ENCODE measurements at regions not wholly inside any gene's neighbourhood (a gene's known extent, or its start where the extent isn't known, plus 50 kb on each side); places are given as distances from the start of the nearest gene placed in this dataset.

- DNase-seq: no peak
Observed at GRCh38 chr4:163582703-163583102, 88.2 kb downstream of the TMA16 start.

GRCh38 chr4:163587867-163588266 is 93.4 kb downstream of the TMA16 start:
- peak; percentile 17 for DNase-seq

- no peak for DNase-seq
Observed at GRCh38 chr4:163588532-163588931, 94.0 kb downstream of the TMA16 start.

- no peak for DNase-seq
Observed at GRCh38 chr4:163590103-163590502, 95.6 kb downstream of the TMA16 start.

GRCh38 chr4:163590619-163591264 is 96.3 kb downstream of the TMA16 start:
- DNase-seq: no peak

- no peak for DNase-seq
Observed at GRCh38 chr4:163591614-163592020, 97.1 kb downstream of the TMA16 start.

GRCh38 chr4:163592212-163592611 is 97.7 kb downstream of the TMA16 start:
- DNase-seq: no peak

- DNase-seq: no peak
Observed at GRCh38 chr4:163595580-163595979, 101.1 kb downstream of the TMA16 start.

GRCh38 chr4:163598028-163598427 is 103.5 kb downstream of the TMA16 start:
- DNase-seq: no peak

- DNase-seq: no peak
Observed at GRCh38 chr4:163598489-163598888, 104.0 kb downstream of the TMA16 start.

- DNase-seq: no peak
Observed at GRCh38 chr4:163600727-163601126, 106.2 kb downstream of the TMA16 start.

- DNase-seq: no peak
Observed at GRCh38 chr4:163603257-163603656, 108.8 kb downstream of the TMA16 start.

GRCh38 chr4:163606896-163607691 is 112.6 kb downstream of the TMA16 start:
- DNase-seq: no peak

GRCh38 chr4:163609019-163609418 is 114.5 kb downstream of the TMA16 start:
- no peak for DNase-seq

- DNase-seq: no peak
Observed at GRCh38 chr4:163610648-163611047, 116.2 kb downstream of the TMA16 start.

- no peak for DNase-seq
Observed at GRCh38 chr4:163611182-163611581, 116.7 kb downstream of the TMA16 start.

GRCh38 chr4:163611784-163612445 is 117.4 kb downstream of the TMA16 start:
- no peak for DNase-seq

GRCh38 chr4:163612762-163613161 is 118.3 kb downstream of the TMA16 start:
- DNase-seq: no peak

- no peak for DNase-seq
Observed at GRCh38 chr4:163613383-163613782, 118.9 kb downstream of the TMA16 start.

- no peak for DNase-seq
Observed at GRCh38 chr4:163614866-163615265, 120.4 kb downstream of the TMA16 start.

- no peak for DNase-seq
Observed at GRCh38 chr4:163618845-163619244, 124.4 kb downstream of the TMA16 start.

GRCh38 chr4:163620738-163621137 is 126.2 kb downstream of the TMA16 start:
- no peak for DNase-seq

- DNase-seq: no peak
Observed at GRCh38 chr4:163621821-163622220, 127.3 kb downstream of the TMA16 start.
